ENCODE measurements at regions not wholly inside any gene's neighbourhood (a gene's known extent, or its start where the extent isn't known, plus 50 kb on each side); places are given as distances from the start of the nearest gene placed in this dataset.

- DNase-seq (ENCODE audit: low read depth) = no peak
These were observed 90.0 kb downstream of the FGF18 start for GRCh38 chr5:171509467-171509866.

- no peak for DNase-seq (ENCODE audit: low read depth)
These were observed 93.0 kb downstream of the FGF18 start for GRCh38 chr5:171512397-171512796.

GRCh38 chr5:171513591-171513990, 94.1 kb downstream of the FGF18 start:
- no peak for DNase-seq (ENCODE audit: low read depth)

GRCh38 chr5:171518916-171519315, 99.5 kb downstream of the FGF18 start:
- DNase-seq (ENCODE audit: low read depth) = no peak

- no peak for DNase-seq (ENCODE audit: low read depth)
These were observed 101.1 kb downstream of the FGF18 start for GRCh38 chr5:171520300-171521174.

- peak; percentile 81 for DNase-seq (ENCODE audit: low read depth)
These were observed 101.8 kb downstream of the FGF18 start for GRCh38 chr5:171521219-171521633.

GRCh38 chr5:171521679-171522078, 102.2 kb downstream of the FGF18 start:
- DNase-seq (ENCODE audit: low read depth) = no peak

GRCh38 chr5:171523781-171524180, 104.3 kb downstream of the FGF18 start:
- no peak for DNase-seq (ENCODE audit: low read depth)

- DNase-seq (ENCODE audit: low read depth) = no peak
These were observed 105.0 kb downstream of the FGF18 start for GRCh38 chr5:171524466-171524865.

- no peak for DNase-seq (ENCODE audit: low read depth)
These were observed 105.6 kb downstream of the FGF18 start for GRCh38 chr5:171525085-171525484.

GRCh38 chr5:171528036-171528435, 108.6 kb downstream of the FGF18 start:
- DNase-seq (ENCODE audit: low read depth) = no peak

GRCh38 chr5:171528865-171529614, 109.6 kb downstream of the FGF18 start:
- DNase-seq (ENCODE audit: low read depth) = no peak

GRCh38 chr5:171531638-171532037, 112.2 kb downstream of the FGF18 start:
- DNase-seq (ENCODE audit: low read depth) = no peak

- no peak for DNase-seq (ENCODE audit: low read depth)
These were observed 113.7 kb downstream of the FGF18 start for GRCh38 chr5:171533153-171533552.

GRCh38 chr5:171534043-171534895, 114.8 kb downstream of the FGF18 start:
- DNase-seq (ENCODE audit: low read depth) = no peak

GRCh38 chr5:171535162-171535561, 115.7 kb downstream of the FGF18 start:
- no peak for DNase-seq (ENCODE audit: low read depth)

GRCh38 chr5:171537070-171537849, 117.8 kb downstream of the FGF18 start:
- DNase-seq (ENCODE audit: low read depth) = peak; percentile 31

GRCh38 chr5:171537923-171538537, 118.6 kb downstream of the FGF18 start:
- DNase-seq (ENCODE audit: low read depth) = no peak

GRCh38 chr5:171538681-171539080, 119.2 kb downstream of the FGF18 start:
- DNase-seq (ENCODE audit: low read depth) = no peak

GRCh38 chr5:171540865-171541264, 121.4 kb downstream of the FGF18 start:
- DNase-seq (ENCODE audit: low read depth) = no peak

GRCh38 chr5:171541341-171541776, 121.9 kb downstream of the FGF18 start:
- no peak for DNase-seq (ENCODE audit: low read depth)
